GM12865 (cell line): ENCODE measurements at regions not wholly inside any gene's neighbourhood (a gene's known extent, or its start where the extent isn't known, plus 50 kb on each side); places are given as distances from the start of the nearest gene placed in this dataset.
"Not testable (repeated sequence)": the region's sequence is repeated elsewhere in the genome, so short reads cannot be mapped to it uniquely, and the experiment has no call there.

Source experiments
- DNase-seq: peaks from one replicate; pipeline ENCODE4 v3.0.0; 2010; ENCODE audit warnings: low read depth
- H3K4me3 ChIP-seq: 2 replicates; pipeline ENCODE4 v1.5.1; 2011; ENCODE audit warnings: mild to moderate bottlenecking, low read depth, low read length, control low read depth
- CTCF ChIP-seq: IDR thresholded peaks from 2 replicates; pipeline ENCODE4 v1.5.1; 2011; ENCODE audit warnings: low read length, control low read depth, low read depth, inconsistent platforms; ENCODE audit not compliant: insufficient read depth; ENCODE audit errors: missing control alignments

DNA sequence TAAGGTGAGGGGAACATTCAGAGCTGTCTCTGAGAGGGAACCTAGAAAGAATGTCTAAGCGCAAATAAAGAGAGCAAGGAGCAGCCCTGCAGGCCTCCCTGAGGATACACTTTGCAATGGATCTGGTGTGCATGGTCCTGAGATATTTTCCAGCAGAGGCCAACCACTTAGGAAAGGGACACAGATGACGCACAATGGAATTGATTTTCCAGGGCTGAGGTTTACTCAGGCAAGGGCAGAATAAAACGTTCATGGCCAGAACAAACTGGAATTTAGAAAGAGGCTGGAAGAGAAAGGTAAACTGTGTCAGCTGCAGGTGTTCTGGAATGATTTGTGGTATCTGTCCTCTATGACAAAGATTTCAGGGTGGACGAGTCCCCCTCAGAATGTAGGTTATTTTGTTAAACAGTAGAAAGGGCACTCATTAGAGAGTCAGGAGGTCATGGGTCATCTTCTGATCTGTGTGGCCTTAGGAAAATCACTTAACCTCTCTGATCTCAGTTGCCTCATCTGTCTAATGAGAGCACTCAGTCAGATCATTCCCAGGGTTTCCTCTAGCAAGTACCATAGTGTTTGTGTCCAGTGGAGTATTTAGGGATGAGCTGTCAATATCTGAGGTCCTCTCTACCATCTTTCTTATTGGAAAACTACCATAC, 61.8 kb upstream of the PGBD5 start:
- H3K4me3 ChIP-seq = no peak overlapping the region
- no peak for DNase-seq
- TF ChIP-seq CTCF = no peak

GRCh38 chr1:230476622-230477003, 50.5 kb upstream of the PGBD5 start:
- H3K4me3 ChIP-seq = no peak overlapping the region
- no peak for TF ChIP-seq CTCF
- no peak for DNase-seq

- H3K4me3 ChIP-seq, DNase-seq: not testable (repeated sequence)
Observed at GRCh38 chr1:230475856-230476621, 49.9 kb upstream of the PGBD5 start.
